ENCODE measurements at regions not wholly inside any gene's neighbourhood (a gene's known extent, or its start where the extent isn't known, plus 50 kb on each side); places are given as distances from the start of the nearest gene placed in this dataset.

DNA sequence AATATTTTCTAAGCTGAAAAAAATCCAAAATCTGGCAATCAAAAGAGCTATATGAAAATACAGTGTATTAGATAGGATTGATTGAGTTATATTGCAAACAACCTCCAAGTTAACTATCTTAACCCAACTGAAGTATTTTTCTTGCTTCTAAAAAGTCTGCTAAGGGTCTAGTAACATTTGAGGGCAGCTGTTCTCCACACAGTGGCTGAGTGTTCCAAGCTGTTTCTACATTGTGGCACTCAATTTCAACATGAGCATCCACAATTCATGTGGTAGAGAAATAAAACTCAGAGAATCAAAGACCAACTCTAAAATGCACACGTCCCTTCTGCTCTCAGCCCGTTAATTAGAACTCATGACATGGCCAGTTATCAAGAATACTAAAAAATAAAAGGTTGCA, 340.0 kb downstream of the C12orf50 start:
- Mint-ChIP-seq H3K27ac (no peak overlapping the region), H3K4me1 (no peaks in the 10 kb centered on the region), H3K4me3 (no peak overlapping the region), H3K36me3 (no peaks in the 10 kb centered on the region), H3K9me3 (no peaks in the 10 kb centered on the region), H3K27me3 (no peaks in the 10 kb centered on the region)

DNA sequence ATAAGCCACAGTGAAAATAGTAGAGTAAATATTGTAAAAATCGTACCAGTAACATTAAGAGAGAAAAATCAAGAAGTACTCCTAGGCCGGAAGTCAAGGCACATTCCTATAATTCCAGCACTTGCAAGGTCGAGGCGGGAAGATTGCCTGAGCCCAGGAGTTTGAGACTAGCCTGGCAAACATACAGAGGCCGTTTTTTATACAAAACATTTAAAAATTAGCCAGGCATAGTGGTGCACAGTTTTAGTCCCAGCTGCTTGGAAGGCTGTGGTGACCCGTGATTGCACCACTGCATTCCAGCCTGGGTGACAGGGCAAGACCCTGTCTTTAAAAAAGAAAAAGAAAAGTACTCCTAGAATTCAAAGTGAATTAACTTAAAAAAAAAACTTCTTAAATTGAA, 341.8 kb downstream of the C12orf50 start:
- Mint-ChIP-seq H3K4me1 (no peaks in the 10 kb centered on the region), H3K9me3 (no peaks in the 10 kb centered on the region), H3K27ac (no peak overlapping the region), H3K27me3 (no peaks in the 10 kb centered on the region), H3K4me3 (no peak overlapping the region), H3K36me3 (no peaks in the 10 kb centered on the region)

DNA sequence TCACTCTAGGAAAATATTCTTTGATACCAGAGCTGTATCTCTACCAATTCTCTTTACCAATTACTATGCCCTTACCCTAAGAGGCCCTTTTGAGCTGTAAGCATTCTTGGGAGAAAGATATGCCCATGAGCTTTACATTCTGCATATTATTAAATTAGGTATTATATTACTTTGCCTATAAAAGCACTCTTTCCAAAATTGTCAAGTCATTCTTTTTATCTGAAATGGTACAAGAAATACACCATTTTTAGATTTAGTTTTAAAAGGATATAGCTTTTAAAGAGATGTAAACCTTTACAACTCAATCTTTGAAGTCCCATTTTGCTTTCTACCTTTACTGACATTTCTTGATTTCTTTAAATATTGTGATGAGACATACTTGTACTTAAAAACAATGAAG, 343.5 kb downstream of the C12orf50 start:
- Mint-ChIP-seq H3K27ac (no peak overlapping the region), H3K9me3 (no peaks in the 10 kb centered on the region), H3K36me3 (no peaks in the 10 kb centered on the region), H3K4me1 (no peaks in the 10 kb centered on the region), H3K27me3 (no peaks in the 10 kb centered on the region), H3K4me3 (no peak overlapping the region)

DNA sequence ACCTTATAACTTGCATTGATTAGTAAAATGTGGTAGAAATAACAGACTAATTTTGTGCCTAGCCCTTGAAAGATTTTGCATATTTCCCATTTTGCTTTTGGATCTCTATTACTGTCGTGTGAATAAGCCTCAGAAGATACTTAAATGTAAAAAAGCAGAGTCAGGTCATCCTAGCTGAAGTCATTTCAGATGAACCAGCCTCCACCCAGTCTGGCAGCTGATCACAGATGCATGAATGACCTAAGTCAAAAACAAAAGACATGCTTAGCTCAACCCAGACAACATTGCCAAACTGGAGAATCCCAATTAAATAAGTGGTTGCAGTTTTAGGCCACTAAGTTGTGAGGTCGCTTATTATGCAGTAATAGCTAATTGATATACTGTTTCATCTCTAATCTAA, 349.9 kb downstream of the C12orf50 start:
- Mint-ChIP-seq H3K36me3 (no peaks in the 10 kb centered on the region), H3K9me3 (no peaks in the 10 kb centered on the region), H3K27me3 (no peaks in the 10 kb centered on the region), H3K27ac (no peak overlapping the region), H3K4me1 (no peaks in the 10 kb centered on the region), H3K4me3 (no peak overlapping the region)

DNA sequence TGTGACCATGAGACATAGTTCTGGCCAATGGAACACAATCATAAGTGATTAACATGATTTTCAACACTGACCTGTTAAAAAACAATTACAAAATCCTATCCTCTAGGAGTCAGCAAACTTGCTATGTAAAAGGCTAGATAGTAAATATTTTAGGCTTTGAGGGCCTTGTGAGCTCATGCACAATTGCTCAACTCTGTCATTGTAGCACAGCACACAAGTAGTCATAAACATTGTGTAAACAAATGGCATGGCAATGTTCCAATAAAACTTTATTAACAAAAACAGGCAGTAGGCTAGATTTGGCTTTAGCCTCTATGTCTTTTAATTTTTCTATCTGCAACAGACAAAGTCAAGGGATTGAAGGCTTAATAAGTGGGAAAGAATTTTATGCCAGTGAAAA, 350.7 kb downstream of the C12orf50 start:
- H3K27me3 Mint-ChIP-seq, result no peaks in the 10 kb centered on the region
- H3K36me3 Mint-ChIP-seq, result no peaks in the 10 kb centered on the region
- no peaks in the 10 kb centered on the region for H3K9me3 Mint-ChIP-seq
- H3K4me3 Mint-ChIP-seq, result no peak overlapping the region
- H3K27ac Mint-ChIP-seq, result no peak overlapping the region
- no peaks in the 10 kb centered on the region for H3K4me1 Mint-ChIP-seq

DNA sequence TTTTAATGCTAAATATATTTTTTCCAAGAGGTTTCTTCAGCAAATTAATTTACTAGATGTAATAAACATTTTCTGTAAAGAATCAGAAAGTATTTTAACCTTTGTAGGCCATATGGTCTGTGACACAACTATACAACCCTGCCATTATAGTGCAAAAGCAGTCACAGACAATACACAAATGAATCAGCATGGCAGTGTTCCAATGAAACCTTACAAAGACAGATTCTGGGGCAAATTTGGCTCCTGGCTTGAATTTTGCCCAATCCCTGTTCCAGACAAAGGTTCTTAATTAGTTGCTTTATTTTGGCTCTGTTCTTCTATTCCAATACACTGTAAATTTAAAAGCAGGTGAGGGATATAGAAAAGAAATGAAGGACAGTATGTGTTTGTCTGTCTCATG, 352.5 kb downstream of the C12orf50 start:
- no peaks in the 10 kb centered on the region for H3K4me1 Mint-ChIP-seq
- H3K27me3 Mint-ChIP-seq, result no peaks in the 10 kb centered on the region
- no peaks in the 10 kb centered on the region for H3K36me3 Mint-ChIP-seq
- H3K9me3 Mint-ChIP-seq, result peaks cover 6% of the 10 kb centered on the region
- H3K4me3 Mint-ChIP-seq, result no peak overlapping the region
- H3K27ac Mint-ChIP-seq, result no peak overlapping the region

DNA sequence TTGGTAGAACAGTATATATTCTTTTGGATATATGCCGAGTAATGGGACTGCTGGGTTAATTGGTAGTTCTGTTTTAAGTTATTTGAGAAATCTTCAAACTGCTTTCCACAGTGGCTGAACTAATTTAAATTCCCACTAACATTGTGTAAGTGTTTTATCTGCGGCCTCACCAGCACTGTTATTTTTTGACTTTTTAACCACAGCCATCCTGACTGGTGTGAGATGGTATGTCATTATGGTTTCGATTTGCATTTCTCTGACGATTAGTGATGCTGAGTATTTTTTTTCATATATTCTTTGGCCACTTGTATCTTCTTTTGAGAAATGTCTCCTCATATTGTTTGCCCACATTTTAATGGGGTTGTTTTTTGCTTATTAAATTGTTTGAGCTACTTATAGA, 357.4 kb downstream of the C12orf50 start:
- no peaks in the 10 kb centered on the region for H3K27me3 Mint-ChIP-seq
- no peak overlapping the region for H3K27ac Mint-ChIP-seq
- H3K4me3 Mint-ChIP-seq, result no peak overlapping the region
- no peaks in the 10 kb centered on the region for H3K36me3 Mint-ChIP-seq
- peaks cover 6% of the 10 kb centered on the region for H3K9me3 Mint-ChIP-seq
- H3K4me1 Mint-ChIP-seq, result no peaks in the 10 kb centered on the region

DNA sequence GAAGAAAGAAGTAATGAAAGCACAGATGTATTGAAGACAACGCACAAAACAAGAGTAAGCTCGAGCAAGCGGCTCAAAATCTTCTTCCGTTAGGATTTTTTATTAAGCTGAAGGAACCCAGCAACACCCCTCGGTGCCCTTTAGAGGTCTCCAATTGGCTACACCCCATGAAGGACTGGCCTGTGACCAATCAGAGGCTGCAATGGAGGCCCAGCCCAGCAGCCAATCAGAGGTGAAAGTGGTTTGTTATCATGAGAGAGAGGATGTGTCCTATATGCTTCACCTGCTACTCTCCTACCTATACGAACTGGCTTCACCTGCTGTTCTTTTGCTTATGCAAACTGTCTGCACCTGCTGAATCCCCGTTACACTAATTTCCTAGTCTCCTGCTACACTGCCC, 358.8 kb downstream of the C12orf50 start:
- Mint-ChIP-seq H3K36me3 (no peaks in the 10 kb centered on the region), H3K4me3 (no peak overlapping the region), H3K27ac (no peak overlapping the region), H3K27me3 (no peaks in the 10 kb centered on the region), H3K9me3 (peaks cover 6% of the 10 kb centered on the region), H3K4me1 (no peaks in the 10 kb centered on the region)

DNA sequence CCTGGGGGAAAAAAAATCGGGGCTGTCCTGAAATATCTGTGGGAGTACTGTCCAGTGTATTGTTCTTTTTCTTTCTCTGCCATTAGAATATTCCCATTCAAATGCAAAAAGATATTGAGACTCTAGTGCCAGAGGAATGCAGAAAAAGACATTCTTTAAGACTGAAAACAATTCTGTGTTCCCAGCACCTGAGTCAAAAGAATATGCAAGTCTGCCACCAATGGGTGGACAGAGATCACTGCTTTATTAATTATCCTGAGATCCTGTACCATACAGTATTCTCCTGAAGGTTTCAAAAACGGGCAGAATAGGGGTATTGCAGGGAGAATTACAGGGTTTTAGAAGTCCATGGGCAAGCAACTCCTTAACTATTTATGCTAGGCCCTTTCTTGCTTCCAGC, 361.8 kb downstream of the C12orf50 start:
- Mint-ChIP-seq H3K36me3 (no peaks in the 10 kb centered on the region), H3K27me3 (no peaks in the 10 kb centered on the region), H3K4me1 (peaks cover 2% of the 10 kb centered on the region), H3K27ac (no peak overlapping the region), H3K9me3 (peaks cover 6% of the 10 kb centered on the region), H3K4me3 (no peak overlapping the region)

DNA sequence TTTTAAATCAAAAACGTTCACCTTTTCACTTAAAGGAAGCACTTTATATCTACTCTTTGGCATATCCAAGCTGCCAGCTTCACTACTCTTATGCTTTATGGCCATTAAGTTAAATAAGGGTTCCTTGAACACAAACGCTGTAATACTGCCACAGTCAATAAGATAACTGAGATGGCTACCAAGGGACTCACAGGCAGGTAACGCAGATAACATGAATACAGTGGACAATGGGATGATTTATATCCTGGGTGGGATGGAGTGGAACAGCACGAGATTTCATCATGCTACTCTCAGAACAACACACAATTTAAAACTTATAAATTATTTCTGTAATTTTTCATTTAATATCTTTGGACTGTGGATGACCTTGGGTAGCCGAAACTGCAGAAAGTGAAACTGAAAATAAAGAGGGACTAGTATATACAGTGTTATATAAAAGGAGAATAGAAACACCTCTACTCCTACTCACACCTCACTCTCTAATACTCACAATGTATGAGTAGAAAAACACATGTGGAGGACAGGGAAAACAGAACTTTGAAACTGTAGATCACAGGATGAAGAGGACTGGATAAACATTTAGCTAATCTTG, 367.3 kb downstream of the C12orf50 start:
- H3K27me3 Mint-ChIP-seq, result no peaks in the 10 kb centered on the region
- no peak overlapping the region for H3K27ac Mint-ChIP-seq
- peaks cover 7% of the 10 kb centered on the region for H3K4me1 Mint-ChIP-seq
- no peaks in the 10 kb centered on the region for H3K36me3 Mint-ChIP-seq
- H3K9me3 Mint-ChIP-seq, result no peaks in the 10 kb centered on the region
- H3K4me3 Mint-ChIP-seq, result peak overlapping the region; percentile 42

DNA sequence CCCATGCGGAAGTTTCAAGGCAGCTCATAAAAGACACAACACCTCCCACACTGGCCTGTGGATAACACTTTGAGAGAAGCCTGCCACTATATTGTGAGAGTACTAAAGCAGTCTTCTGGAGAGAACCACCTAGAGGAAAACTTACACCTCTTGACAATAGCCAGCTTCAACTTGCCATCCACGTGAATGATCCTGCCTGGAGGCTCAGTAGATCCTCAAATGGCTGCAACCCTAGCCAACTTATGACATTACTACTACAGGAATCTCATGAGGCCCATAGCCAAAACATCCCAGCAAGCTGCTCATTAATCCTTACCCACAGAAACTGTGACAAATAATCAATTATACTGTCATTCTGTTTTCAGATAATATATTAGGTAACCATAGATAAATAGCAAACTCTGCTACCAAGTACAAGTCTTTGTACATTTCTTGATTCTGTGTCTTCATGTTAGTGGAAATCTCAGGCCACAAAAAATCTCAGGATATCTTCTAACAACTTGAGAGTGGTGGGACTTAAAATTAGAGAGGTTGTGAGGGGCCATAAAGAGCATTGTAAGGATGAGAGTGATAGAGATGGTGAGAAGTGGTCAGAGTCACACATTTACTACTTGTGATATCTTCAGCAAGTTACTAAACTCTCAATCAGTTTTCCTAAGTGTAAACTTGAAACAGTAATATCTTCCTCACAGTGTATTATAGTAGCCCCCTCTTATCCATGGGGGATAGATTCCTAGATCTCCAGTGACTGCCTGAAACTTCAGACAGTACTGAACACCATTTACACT, 368.0 kb downstream of the C12orf50 start:
- Mint-ChIP-seq H3K9me3 (no peaks in the 10 kb centered on the region), H3K4me1 (peaks cover 7% of the 10 kb centered on the region), H3K36me3 (no peaks in the 10 kb centered on the region), H3K4me3 (no peak overlapping the region), H3K27me3 (no peaks in the 10 kb centered on the region), H3K27ac (no peak overlapping the region)

DNA sequence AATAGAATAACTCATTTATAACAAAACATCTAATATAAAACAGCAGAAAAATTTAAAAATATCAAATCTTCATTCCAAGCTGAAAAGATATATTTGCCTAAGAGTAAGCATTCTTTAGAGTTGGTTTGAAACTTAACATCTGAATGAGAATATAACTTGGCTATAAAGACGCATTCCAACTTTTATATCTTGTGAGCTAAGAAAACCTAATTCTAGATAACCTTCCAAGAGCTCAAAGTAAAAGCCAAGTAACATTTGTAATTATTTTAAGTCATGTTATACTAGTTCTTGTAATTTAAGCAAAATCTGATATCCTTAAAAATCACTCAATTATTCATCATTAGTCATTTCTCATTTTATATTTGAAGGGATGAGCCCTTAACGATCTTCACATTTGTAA, 368.9 kb downstream of the C12orf50 start:
- Mint-ChIP-seq H3K27ac (no peak overlapping the region), H3K4me3 (no peak overlapping the region), H3K9me3 (no peaks in the 10 kb centered on the region), H3K36me3 (no peaks in the 10 kb centered on the region), H3K4me1 (peaks cover 7% of the 10 kb centered on the region), H3K27me3 (no peaks in the 10 kb centered on the region)

DNA sequence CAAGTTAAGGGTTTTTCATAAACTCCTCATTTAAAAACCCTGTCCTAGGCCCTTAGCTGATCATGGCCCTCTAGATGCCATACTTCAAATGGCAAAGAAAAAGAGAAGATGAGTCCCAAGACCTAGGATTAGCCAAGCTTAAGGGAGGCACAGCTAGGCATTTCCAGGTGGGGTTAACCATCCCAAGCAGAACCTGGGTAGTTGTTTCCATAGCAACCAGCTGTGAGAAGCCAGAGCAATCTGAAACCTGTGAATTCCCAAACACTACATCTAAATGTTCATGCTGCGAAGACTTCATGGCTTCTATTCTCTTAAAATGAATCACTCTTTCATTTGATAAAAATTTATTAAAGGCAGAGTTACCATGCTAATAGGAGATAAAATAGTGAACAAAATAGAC, 372.9 kb downstream of the C12orf50 start:
- H3K9me3 Mint-ChIP-seq, result no peaks in the 10 kb centered on the region
- no peaks in the 10 kb centered on the region for H3K36me3 Mint-ChIP-seq
- H3K27ac Mint-ChIP-seq, result no peak overlapping the region
- H3K27me3 Mint-ChIP-seq, result no peaks in the 10 kb centered on the region
- no peaks in the 10 kb centered on the region for H3K4me1 Mint-ChIP-seq
- H3K4me3 Mint-ChIP-seq, result no peak overlapping the region

DNA sequence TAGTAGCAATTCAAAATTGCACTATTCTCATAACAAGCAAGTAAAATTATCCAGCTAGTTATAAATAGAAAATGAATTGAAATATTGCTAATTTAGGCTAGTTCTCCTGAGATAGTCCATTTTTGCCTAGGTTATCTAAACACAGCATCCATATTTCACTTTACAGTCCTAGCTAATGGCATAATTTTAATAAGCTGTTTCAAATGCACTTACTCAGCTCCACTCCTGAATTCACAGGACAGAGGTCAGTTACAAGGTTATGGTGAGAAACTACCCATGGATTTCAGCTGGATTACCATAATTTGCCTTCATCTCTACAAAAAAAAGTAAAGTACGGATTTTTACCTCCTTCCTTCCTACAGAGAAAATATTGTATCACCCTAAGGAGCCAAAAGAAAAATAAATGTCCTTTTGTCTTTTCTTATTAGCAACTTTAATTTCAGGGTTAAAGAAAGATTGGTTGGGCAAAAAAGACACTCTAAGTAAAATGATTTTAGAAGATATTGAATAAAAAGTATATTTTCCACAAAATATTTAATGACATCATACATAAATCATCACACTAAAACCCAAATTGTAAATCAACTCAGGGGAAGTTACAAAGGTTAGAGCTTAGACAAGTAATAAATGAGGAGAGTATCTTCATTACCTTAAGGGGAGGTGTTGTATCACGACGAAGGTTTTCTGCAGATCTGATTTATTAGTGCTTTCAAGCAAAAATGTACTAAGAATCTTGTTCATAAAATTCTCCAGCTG, 377.4 kb downstream of the C12orf50 start:
- no peak overlapping the region for H3K27ac Mint-ChIP-seq
- no peaks in the 10 kb centered on the region for H3K27me3 Mint-ChIP-seq
- no peaks in the 10 kb centered on the region for H3K9me3 Mint-ChIP-seq
- H3K4me3 Mint-ChIP-seq, result no peak overlapping the region
- no peaks in the 10 kb centered on the region for H3K4me1 Mint-ChIP-seq
- no peaks in the 10 kb centered on the region for H3K36me3 Mint-ChIP-seq

DNA sequence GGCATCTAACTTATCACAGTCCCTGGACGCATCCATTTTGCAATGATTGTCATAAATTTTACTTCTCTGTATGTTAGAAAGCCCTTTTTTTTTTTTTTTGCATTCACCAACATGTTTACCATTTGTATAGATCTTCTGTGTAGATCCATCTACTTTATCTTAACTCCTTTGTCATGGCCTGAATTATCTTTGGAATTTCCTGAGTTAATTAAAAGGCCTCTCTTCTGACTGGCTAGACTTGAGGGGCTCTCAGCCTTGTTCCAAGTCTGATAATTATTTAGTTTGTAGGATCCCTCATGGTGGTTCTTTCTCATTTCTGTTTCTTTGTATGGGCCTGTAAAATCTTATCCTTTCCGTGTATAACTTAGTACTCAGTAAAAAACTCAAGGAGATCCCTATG, 387.0 kb downstream of the C12orf50 start:
- Mint-ChIP-seq H3K4me3 (no peak overlapping the region), H3K36me3 (no peaks in the 10 kb centered on the region)

DNA sequence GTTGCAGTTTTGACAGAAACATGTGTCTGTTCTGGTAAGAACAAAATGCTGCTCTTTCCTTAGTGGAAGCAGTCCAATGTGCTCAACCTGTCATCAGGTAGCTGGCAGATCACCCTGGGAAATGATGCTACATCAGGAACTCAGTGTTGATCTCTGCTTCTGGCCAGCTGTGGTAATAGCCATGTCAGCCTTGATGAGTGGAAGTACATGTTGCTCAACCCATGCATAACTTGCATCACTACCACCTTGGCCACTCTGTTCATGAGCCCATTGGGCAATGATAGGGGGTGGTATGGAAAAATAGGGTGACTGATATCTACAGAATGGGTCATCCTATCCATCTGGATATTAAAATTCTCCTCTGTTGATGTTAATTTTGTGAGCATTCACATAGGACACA, 411.0 kb downstream of the C12orf50 start:
- no peaks in the 10 kb centered on the region for H3K36me3 Mint-ChIP-seq
- no peak overlapping the region for H3K4me3 Mint-ChIP-seq
- no peaks in the 10 kb centered on the region for H3K27me3 Mint-ChIP-seq
- H3K9me3 Mint-ChIP-seq, result no peaks in the 10 kb centered on the region
- H3K27ac Mint-ChIP-seq, result no peak overlapping the region
- H3K4me1 Mint-ChIP-seq, result no peaks in the 10 kb centered on the region

More for the DNA sequence above, 387.0 kb downstream of the C12orf50 start:
- Mint-ChIP-seq H3K4me1 (no peaks in the 10 kb centered on the region), H3K27ac (no peak overlapping the region), H3K27me3 (no peaks in the 10 kb centered on the region), H3K9me3 (no peaks in the 10 kb centered on the region)
